SU-DHL-6 (cell line): ENCODE measurements at regions not wholly inside any gene's neighbourhood (a gene's known extent, or its start where the extent isn't known, plus 50 kb on each side); places are given as distances from the start of the nearest gene placed in this dataset.

Experiments used
- CTCF ChIP-seq: fragments of 200-600 bp; sonication (generic); IDR thresholded peaks from one replicate; pipeline ENCODE4 v1.5.1; 2017; ENCODE audit warnings: antibody characterized with exemption, mild to moderate bottlenecking, low read length, moderate library complexity; ENCODE audit not compliant: insufficient read depth, poor library complexity, severe bottlenecking
- EZH2phosphoT487 ChIP-seq: fragments of 200-600 bp; sonication (generic), shearing (Covaris generic); conservative IDR thresholded peaks from 2 replicates; pipeline ENCODE4 v1.6.1; 2018; ENCODE audit warnings: mild to moderate bottlenecking, antibody characterized with exemption, low read length, moderate library complexity, mixed read lengths

GRCh38 chr12:63317286-63317846 lies 166.4 kb upstream of the AVPR1A start:
- no peak for TF ChIP-seq CTCF
- TF ChIP-seq EZH2phosphoT487, result no peak
